ENCODE measurements at regions not wholly inside any gene's neighbourhood (a gene's known extent, or its start where the extent isn't known, plus 50 kb on each side); places are given as distances from the start of the nearest gene placed in this dataset.

DNA sequence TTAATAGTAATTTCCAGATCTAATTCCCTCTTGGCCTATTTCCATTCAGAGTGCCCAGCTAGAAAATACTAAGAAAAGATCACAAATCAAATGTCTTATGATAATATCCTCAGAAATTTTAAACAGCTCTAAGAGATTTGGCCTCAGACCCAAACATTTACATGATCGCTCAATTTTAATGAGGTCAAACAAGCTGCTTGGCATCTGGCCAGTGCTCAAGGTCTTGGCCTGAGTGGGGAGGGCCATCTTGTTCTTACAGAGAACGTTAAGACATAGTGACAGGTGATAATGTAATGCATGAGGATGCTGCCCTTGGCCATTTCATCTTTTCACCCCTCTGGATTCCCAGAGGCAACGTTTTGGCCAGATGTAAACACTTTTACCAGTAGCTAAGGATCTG, 159.2 kb upstream of the SLC7A11 start:
- H3K79me2 ChIP-seq (ENCODE audit: control insufficient read depth, insufficient read depth, low read length), result no peaks in the 10 kb centered on the region
- no peak overlapping the region for H3K4me2 ChIP-seq (ENCODE audit: insufficient read depth, low read length)
- H3K9me3 ChIP-seq (replicated peaks; ENCODE audit: control insufficient read depth, insufficient read depth, low read length), result no peaks in the 10 kb centered on the region
- no peak overlapping the region for H3K4me3 ChIP-seq (replicated peaks in 1 of 3; ENCODE audit: insufficient read depth in 1 of 3, low read depth in 1 of 3, low read length in 3 of 3)
- no peaks in the 10 kb centered on the region for H3K27me3 ChIP-seq (ENCODE audit: control insufficient read depth in 2 of 2, insufficient read depth in 2 of 2, low read length in 2 of 2)
- peaks cover 18% of the 10 kb centered on the region for H3K4me1 ChIP-seq (ENCODE audit: control insufficient read depth, extremely low read depth, insufficient read depth, low read length)
- H2AFZ ChIP-seq (ENCODE audit: low read depth, low read length), result peak overlapping the region; percentile 13
- ChIA-PET CTCF (no interaction called here), POLR2A (no interaction called here)
- TF ChIP-seq POLR2AphosphoS5 (IDR thresholded peaks at IDR 0.05; ENCODE audit: insufficient read depth, low read depth, low read length) (no peak), MAX (IDR thresholded peaks at IDR 0.05; ENCODE audit: insufficient read depth, insufficient read length) (no peak), JUN (IDR thresholded peaks at IDR 0.05; ENCODE audit: borderline replicate concordance, insufficient read depth, insufficient read length, low read depth) (no peak), EZH2 (IDR thresholded peaks at IDR 0.05; ENCODE audit: borderline replicate concordance, low read depth, low read length, severe bottlenecking) (no peak), MYC (IDR thresholded peaks at IDR 0.05; ENCODE audit: low read depth, low read length) (no peak), CTCF (IDR thresholded peaks at IDR 0.05; ENCODE audit: extremely low read depth in 1 of 2, insufficient read depth in 1 of 2, low read depth in 1 of 2, low read length in 2 of 2) (no peak), FOS (IDR thresholded peaks at IDR 0.05; ENCODE audit: borderline replicate concordance, insufficient read depth, low read length) (no peak), GATA2 (IDR thresholded peaks at IDR 0.05; ENCODE audit: insufficient read depth, insufficient read length, low read depth, low read length) (no peak), POLR2A (IDR thresholded peaks at IDR 0.05; ENCODE audit: low read depth, low read length) (no peak)
- H3K36me3 ChIP-seq (ENCODE audit: control insufficient read depth in 2 of 2, extremely low read depth in 1 of 2, insufficient read depth in 2 of 2, low read length in 2 of 2), result no peaks in the 10 kb centered on the region
- DNase-seq (ENCODE audit: low read depth, low spot score), result peak; percentile 11
- no peaks in the 10 kb centered on the region for H3K9me1 ChIP-seq (replicated peaks; ENCODE audit: control insufficient read depth, extremely low read depth, insufficient read depth, low read length)
- BruUV-seq (replicated peaks), result no TSS peak
- H4K20me1 ChIP-seq (replicated peaks; ENCODE audit: control insufficient read depth, extremely low read depth, insufficient read depth, low read length), result no peaks in the 10 kb centered on the region
- dilution Hi-C loops (cut with MboI; ENCODE audit: extremely low pct_ligation_motif_present, low sequenced_read_pairs) (no loop called here), intact Hi-C loops (cut with micrococcal nuclease) (no loop called here)
- no peak overlapping the region for H3K27ac ChIP-seq (ENCODE audit: insufficient read depth, low read depth, low read length)
- no peak for FAIRE-seq
- no peak overlapping the region for H3K9ac ChIP-seq (replicated peaks; ENCODE audit: extremely low read depth, insufficient read depth, low read length)
